Retina (tissue), 1 donor: ENCODE measurements at regions not wholly inside any gene's neighbourhood (a gene's known extent, or its start where the extent isn't known, plus 50 kb on each side); places are given as distances from the start of the nearest gene placed in this dataset.
"Not testable (repeated sequence)": the region's sequence is repeated elsewhere in the genome, so short reads cannot be mapped to it uniquely, and the experiment has no call there.

Experiments used
- DNase-seq: peaks from one replicate; pipeline ENCODE4 v3.0.0-alpha.2; 2016

DNA sequence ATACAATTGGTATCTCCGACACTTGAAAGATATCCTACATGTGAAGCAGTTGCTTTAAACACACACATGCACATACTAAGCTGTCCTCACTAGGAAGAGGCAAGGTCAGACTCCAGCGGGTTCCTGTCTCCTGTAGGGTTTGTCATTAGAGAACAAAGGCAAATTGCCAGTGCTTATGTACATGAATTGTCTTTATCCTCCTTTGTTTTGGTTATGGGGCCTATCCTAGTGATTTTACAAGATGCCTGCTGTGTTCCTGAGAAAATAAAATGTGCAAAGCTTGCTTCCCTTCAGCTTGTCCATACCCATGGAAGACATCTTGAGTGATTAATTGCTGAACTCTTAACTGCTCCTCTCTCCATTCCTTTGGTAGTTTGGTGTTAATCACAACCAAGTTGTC is 86.7 kb upstream of the SLC39A10 start:
- DNase-seq, result peak; percentile 8

DNA sequence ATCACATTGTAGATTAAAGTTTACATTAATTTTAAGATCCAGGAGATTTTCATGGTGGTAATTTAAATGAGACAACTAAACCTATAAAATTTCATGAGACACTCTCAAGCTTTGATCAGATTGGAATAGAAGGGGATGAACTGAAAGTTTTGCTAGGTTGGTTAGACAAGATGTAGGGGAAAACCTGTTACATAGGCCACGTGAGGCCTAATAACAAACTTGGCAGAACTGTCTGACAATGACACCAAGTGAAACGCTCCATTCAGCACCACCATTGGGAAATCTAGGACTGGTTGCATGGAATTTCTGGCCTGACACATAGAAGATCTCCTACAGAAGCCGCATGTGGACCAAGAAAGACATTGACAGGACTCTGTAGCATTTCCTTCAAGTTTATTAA is 87.8 kb upstream of the SLC39A10 start:
- DNase-seq, result no peak

DNA sequence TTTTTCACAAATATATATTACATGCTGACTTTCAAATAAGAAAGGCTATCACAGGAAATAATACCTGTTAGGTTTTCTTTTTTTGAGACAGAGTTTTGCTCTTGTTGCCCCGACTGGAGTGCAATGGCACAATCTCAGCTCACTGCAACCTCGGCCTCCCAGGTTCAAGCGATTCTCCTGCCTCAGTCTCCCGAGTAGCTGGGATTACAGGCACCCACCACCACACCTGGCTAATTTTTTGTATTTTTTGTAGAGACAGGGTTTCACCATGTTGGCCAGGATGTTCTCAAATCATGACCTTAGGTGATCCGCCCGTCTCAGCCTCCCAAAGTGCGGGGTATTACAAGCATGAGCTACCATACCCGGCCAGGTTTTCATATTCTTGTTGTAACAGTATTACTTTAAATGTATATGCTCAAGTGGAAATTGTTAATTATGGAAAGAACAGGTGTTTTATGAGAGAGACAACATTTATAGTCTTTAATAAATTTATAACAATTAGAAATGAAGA is 92.3 kb upstream of the SLC39A10 start:
- DNase-seq, result not testable (repeated sequence)

DNA sequence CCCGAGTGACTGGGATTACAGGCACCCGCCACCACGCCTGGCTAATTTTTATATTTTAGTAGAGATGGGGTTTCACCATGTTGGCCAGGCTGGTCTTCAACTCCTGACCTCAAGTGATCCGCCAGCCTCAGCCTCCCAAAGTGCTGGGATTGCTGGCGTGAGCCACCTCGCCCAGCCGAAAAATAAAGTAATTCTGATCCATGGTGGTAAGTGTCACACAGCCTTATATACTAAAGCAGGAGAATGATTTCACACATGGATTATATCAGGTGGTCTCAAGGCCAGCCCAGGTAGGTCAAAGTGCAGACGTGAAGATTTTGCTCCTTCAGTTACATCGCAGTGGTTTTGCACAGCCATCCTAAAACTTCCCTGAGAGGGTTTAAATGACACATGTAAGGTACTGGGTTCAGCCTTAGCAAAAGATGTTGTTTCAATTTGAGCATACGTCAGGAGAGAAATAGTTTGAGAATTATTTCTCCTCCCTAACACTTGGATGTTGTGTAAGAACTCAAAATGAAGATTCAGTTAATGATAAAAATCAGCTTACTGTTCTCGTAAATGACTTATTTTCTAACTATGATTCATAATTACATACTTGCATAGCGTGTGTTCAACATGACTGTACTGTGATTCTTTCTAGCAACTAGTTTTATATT is 93.0 kb upstream of the SLC39A10 start:
- no peak for DNase-seq

DNA sequence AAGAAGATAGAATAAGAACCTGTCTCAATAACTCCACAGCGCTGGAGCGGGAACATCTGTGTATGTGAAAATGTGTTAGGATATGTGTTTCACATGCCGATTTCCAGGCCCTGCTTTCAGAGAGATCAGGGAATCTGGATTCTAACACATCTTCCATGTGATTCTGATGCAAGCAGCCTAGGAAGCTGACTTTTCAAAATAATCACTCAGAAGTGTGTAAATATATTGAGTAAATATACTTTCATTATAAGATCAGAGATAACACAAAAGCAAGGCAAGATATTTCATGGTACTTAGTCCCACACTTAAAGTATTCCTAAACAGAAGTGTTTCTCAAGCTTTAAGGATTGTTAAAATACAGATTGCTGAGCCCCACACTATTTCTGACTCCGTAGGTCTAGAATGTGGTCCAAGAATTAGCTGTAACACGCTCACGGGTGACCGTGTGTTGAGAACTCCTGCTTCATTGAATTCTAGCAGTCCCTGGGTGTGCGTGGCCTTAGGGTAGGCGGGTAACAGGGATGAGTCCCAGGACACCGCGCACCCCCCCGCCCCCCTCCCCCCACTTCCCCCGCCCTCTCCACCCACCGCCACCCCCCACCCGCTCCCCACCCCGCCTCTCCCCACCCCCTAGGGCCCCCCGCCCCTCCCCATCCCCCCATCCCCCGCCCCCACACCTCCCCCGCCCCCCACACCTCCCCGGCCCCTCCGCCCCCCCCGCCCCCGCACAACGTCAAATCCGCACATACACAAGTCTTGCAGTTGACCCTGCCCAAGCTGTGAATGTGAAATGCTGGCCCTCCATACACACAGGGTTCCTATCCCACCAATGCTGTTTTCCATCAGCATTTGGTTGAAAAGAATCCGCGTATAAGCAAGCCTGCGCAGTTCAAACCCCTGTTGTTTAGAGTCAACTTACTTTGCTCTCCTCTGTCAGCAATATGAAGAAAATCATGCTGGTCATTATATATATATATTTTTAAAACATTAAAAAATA is 94.2 kb upstream of the SLC39A10 start:
- no peak for DNase-seq

DNA sequence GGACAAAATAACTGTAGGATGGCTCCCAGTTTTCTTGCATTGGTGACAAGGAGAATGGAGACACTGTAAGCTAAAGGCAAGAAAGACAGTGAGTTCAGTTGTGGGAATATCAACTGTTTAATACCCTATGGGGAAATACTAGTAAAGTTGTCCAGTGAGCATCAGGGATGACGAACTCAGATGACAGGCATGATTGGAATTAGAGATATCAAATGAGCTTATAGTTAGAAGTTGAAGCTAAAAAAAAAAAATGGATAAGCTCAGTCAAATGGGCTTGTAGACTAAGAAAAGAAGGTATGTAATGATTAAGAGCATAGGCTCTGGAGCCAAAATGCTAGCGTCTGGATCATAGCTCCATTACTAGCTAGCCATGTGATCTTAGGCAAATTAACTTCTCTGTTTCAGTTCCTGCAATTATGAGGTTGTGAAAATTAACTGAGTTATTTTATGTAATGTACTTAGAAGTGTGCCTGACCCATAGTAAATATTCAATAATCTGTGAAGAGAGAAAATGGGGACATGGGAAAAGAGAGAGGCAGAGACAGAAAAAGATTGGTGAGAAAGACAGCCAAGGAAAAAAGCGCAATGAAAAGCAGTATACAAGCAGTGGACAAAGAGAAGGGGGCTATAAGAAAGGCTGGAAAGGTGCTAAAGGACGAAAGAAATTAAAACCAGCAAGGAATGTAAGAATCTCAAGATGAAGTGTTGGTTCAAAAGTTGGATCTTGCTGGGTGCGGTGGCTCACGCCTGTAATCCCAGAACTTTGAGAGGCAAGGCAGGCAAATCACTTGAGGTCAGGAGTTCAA is 95.7 kb upstream of the SLC39A10 start:
- no peak for DNase-seq

DNA sequence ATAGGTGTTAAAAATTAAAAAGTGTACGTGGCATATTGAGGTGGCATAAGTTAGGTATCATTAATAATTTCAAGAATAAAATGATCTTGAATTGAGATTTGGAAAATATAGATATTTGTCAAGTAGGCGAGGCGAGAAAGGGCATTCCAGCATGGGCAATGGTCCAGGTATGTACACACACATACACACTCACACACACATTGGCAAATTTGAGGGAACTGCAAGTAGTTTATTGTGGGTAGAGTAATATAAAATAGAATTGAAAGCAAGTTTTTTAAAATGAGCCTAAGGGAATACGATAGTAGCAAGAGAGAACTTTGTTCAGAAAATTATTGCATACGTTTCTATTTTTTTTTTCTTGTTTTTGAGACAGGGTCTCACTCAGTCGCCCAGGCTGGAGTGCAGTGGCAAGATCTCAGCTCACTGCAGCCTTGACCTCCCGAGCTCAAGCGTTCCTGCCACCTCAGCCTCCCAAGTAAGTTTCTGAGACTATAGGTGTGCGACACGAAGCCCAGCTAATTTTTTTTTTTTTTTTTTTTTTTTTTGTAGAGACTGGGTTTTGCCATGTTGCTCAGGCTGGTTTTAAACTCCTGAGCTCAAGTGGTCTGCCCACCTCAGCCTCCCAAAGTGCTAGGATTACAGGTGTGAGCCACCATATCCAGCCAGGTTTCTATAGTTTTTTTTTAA is 96.7 kb upstream of the SLC39A10 start:
- DNase-seq, result no peak

DNA sequence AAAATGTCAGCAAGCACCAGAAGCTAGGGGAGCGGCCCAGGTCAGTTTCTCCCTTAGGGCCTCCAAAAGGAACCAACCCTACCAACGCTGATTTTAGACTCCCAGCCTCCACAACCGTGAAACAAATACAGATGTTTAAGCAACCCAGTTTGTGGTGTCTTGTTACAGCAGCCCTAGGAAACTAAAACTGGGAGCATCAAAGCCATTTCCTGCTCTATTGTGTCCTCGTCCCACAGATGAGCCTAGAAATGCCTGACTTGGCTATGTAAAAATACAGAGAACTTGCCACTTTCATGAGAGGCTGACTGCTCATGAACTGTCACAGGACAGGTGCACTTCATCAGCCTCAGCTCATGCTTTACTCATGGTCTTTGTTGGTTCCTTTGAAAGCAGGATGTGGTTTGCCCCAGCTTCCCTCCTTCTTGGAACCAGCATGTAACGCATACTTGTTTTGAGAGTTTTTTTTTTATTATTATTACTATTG is 97.6 kb upstream of the SLC39A10 start:
- DNase-seq, result no peak

DNA sequence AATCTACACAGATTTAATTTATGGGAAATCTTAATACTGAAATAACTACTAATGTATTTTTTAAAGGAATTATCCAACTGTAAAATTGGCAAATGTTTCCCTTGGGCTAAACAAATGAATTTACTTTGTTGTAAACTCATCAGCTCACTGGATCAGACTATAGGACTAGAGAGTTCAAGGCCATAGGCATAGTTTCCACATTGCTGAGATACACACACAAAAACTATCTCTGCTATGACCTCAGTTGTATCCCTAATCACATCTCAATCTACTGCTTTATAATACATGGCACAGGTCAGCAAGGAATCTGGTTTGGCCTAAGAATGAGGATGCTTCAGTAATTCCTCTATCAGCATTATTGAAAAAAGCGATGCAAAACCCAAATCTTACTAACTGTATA is 101.1 kb upstream of the SLC39A10 start:
- DNase-seq, result no peak

DNA sequence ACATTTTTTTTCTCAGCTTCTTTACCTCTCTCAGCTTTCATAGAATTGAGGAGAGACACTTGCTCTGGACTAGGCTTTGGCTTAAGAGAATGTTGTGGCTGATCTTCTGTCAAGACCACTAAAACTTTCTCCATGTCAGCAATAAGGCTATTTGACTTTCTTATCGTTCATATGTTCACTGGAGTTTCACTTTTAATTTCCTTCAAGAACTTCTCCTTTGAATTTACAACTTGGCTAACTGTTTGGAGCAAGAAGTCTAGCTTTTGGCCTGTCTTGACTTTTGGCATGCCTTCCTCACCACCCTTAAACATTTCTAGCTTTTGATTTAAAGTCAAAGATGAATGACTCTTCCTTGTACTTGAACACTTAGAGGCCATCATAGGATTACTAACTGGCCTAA is 104.4 kb upstream of the SLC39A10 start:
- no peak for DNase-seq

DNA sequence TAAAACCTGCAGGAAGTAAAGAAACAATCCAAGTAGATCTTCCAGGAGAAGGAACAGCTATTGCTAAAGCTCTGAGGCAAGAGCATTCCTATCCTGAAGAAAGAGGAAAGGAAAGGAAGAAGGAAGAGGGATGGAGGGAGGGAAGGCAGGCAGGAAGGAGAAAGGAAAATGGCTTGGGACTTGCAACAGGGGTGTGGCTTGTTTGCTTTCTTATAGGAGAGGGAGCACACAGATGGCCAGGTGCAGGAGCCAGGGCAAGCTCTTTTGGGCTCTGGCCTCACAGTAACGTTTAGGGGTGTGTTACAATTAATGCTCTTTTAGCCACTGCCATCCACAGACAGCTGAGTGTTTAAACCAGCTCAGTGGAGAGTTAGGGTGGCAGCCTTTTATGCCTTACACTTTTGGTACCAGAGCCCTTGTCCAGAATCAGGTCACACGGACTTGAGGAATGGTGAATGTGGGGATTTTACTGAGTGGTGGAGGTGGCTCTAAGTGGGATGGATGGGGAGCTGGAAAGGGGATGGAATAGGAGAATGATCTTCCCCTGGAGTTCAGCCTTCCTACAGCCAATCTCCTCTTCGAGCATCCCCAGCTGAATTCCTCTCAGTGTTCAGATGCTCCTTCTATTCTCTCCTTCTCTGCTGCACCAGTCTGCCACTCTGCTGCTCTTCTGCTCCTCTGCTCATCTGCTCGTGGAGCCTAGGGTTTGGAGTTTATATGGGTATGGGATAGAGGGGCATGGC is 108.7 kb upstream of the SLC39A10 start:
- no peak for DNase-seq

DNA sequence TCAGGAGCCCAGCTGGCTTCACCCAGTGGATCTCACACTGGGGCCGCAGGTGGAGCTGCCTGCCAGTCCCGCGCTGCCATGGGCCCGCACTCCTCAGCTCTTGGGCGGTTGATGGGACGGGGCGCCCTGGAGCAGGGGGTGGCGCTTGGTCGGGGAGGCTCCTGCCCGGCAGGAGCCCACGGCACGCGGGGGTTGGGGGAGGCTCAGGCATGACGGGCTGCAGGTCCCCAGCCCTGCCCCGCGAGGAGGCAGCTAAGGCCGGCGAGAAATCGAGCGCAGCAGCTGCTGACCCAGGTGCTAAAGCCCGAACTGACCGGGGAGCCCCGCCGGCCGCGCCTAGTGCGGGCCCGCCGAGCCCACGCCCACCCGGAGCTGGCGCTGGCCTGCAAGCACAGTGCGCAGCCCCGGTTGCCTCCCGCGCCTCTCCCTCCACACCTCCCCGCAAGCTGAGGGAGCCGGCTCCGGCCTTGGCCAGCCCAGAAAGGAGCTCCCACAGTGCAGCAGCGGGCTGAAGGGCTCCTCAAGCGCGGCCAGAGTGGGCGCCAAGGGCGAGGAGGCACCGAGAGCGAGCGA is 109.7 kb upstream of the SLC39A10 start:
- DNase-seq, result not testable (repeated sequence)

DNA sequence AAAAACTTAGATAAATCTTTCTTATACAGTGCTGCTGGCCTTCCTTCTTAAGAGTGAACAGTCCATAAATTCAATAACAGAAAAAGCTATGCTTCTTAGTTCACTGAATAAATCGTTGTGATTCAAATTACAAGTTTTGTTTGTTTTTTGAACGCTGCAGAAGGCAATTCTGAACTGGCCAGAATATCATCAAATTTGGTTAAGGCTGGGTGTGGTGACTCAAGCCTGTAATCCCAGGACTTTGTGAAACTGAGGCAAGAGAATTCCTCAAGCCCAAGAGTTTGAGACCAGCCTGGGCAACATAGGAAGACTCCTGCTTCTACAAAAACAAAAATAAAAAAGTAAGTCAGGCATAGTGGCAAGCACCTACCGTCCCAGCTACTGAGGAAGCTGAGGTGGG is 111.2 kb upstream of the SLC39A10 start:
- DNase-seq, result no peak

DNA sequence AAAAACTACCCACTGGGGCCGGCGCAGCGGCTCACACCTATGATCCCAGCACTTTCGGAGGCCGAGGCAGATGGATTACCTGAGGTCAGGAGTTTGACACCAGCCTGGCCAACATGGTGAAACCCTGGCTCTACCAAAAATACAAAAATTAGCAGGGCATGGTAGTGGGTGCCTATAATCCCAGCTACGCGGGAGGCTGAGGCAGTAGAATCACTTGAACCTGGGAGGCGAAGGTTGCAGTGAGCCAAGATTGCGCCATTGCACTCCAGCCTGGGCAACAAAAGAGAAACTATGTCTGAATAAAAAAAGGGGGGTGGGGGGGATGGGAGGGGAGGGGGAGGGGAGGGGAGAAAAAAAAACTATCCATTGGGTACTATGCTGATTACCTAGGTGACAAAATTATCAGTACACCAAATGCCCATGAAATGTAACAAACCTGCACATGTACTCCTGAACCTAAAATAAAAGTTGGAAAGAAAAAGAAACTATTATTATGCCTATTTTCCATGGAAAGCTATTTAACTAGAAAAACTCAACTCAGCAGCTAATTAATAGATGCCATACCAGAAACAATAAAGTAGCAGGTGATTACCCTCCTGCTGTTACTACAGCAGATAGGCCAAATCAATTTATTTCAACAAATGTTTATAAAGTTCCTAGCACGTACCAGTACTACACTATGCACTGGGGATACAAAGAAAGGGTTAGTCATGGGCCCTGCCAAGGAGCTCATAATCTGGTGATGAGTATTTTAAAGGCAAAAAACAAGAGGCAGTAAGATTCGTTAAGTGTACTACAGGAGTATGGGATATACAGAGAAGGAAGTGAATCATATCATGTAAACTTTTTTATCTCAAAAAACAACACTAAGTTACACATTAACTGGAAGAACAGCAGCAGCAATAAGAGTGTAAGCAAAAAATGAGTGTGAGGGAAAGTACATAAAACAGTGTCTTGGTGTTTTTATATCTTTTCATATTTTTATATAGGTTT is 112.8 kb upstream of the SLC39A10 start:
- DNase-seq, result no peak

DNA sequence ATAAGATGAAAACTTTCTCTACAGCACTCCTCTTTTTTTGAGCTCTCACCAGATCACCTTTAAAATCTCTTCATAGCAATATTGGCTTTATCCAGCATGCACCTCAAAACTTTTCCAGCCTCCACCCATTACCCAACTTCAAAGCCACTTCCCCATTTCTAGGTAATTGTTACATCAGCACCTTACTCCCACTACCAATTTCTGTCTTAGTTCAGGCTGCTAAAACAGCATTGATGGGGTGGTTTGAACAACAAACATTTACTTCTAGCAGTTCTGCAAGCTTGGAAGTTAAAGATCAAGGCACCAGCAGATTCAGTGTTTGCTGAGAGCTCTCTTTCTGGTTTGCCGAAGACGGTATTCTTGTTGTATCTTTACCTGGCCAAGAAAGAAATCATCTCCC is 114.0 kb upstream of the SLC39A10 start:
- DNase-seq, result no peak

DNA sequence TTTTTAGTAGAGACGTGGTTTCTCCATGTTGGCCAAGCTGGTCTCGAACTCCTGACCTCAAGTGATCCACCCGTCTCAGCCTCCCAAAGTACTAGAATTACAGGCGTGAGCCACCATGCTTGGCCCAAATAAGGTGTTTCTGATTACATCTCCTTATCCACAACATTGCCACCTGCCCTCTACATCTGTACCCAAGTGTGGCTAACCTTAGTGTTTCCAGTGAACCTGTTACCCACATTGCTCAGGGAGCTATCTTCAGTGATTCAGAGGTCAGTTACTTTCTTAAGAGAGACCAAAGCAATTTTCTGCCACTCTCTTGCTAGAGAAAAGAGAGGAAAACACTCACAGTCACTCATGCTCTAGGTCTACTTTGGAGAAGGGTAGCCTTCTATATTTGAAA is 115.0 kb upstream of the SLC39A10 start:
- DNase-seq, result no peak

DNA sequence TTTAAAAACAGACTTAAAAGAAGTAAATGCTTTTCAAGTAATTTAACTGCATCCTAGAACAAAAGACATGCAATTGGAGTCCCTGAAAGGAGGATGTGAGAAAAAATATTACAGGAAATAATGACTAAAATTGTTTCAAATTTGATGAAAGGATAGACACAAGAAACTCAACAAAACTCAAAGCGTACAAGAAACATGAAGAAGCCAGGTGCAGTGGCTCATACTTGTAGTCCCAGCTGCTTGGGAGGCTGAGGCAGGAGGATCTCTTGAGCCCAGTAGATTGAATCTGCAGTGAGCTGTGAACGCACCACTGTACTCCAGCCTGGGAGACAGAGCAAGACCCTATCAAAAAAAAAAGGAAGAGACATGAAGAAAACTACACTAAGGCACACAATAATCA is 118.1 kb upstream of the SLC39A10 start:
- DNase-seq, result no peak

DNA sequence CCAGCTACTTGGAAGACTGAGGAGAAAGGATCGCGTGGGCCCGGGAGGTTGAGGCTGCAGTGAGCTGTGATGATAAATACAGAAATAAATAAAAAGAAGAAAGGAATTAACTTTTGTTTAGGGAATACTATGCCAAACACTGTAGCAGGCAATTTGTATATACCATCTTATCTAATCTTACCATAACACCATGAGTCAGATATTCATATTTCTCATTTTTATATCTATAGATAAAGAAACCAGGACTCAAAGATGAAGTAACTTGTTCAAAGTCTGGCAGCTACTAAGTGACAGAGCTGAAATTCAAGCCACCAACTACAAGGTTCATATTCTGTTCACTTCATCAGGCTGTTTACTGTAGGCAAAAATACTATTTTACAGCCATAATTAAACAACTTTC is 119.2 kb upstream of the SLC39A10 start:
- no peak for DNase-seq

DNA sequence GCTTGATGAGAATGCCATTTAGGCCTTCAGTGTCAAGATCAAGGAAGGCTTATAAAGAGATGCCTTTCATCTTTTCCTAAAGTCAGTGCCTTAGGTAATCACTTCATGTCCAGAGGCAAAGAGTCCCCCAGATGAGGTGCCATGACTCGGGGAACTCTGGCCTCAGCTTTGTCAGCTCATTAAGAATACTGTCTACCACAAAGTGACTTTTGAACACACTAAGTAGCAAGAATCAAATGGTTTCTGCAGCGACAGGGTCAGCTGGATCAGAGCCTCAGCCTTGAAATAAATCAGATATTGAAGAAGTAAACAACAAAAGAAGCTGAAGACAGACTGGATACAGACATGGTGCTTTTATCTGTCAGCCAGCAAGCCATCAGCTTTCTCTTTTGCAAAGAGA is 120.1 kb upstream of the SLC39A10 start:
- DNase-seq, result no peak

DNA sequence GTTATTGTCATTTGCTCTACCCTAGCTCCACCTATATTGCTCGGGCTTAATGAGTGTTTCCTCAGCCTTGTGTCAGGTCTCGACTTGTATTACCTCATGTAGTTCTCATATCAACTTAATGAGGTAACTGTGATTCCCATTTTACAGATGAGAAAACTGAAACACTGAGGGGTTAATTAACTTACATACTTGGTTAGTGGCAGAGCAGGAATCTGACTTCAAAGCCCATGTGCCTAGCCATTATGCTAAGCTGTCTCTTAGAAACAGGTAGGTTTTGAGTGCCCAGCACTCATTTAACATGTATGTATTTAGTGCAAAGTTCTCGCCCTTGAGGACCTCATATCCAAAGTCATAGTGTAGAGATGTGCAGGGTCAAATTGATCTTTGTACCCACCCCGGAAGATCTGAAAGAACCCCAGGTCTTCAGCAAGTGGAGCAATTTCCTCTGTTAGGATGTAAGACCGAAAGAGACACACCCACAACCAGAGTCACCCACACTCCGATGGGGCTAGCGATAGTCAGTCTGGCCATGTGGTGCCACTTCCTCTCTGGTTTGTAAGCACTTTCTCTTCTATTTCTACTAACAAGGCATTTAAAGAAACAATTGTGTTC is 121.0 kb upstream of the SLC39A10 start:
- no peak for DNase-seq
